GM12878 (cell line): ENCODE measurements at regions not wholly inside any gene's neighbourhood (a gene's known extent, or its start where the extent isn't known, plus 50 kb on each side); places are given as distances from the start of the nearest gene placed in this dataset.

Experiments used
- ATAC-seq: fragments of 200-7000 bp; cut with Tn5 transposase; 3 replicates; pipeline ENCODE4 v1.9.1; 2020; ENCODE audit warnings: mild to moderate bottlenecking, moderate library complexity
- BruUV-seq: library from RNA; stranded (reverse); fragments of 400-500 nt; replicated peaks from 2 replicates; lab custom pipeline; 2021; lab: Mats Ljungman, UMichigan
- CTCF ChIA-PET: fragments of 300-600 bp; sonication (Branson Sonifier 250); formaldehyde crosslinking; extraction: SDS; loops from one replicate; lab custom pipeline; 2021; ENCODE audit warnings: inconsistent platforms; lab: Yijun Ruan, JAX
- POLR2A ChIA-PET: fragments of 350-600 bp; formaldehyde crosslinking; extraction: SDS; loops from one replicate; lab custom pipeline; 2021; ENCODE audit warnings: inconsistent platforms; lab: Charles Lee
- RAD21 ChIA-PET: fragments of 300-600 bp; sonication (Branson Sonifier 250); formaldehyde crosslinking; loops from one replicate; lab custom pipeline; 2023; ENCODE audit warnings: antibody characterized with exemption; ENCODE audit not compliant: unreplicated experiment; lab: Charles Lee
- SMC1A ChIA-PET: fragments of 300-600 bp; sonication (Branson Sonifier 250); formaldehyde crosslinking; loops from one replicate; lab custom pipeline; 2023; ENCODE audit not compliant: unreplicated experiment, uncharacterized antibody; lab: Charles Lee
- DNase-seq: peaks from one replicate; pipeline ENCODE4 v3.0.0-alpha.2; 2011; ENCODE audit warnings: low read depth, low spot score
- FAIRE-seq: peaks from 3 replicates; lab custom pipeline; 2011; peaks lifted over from hg19 to GRCh38; lab: Jason Lieb, UNC
- H2AFZ ChIP-seq: 2 replicates; pipeline ENCODE4 v1.6.0; 2011; ENCODE audit warnings: low read depth, low read length, control low read depth; ENCODE audit not compliant: control insufficient read depth
- H3K27ac ChIP-seq: 2 replicates; pipeline ENCODE4 v1.5.1; 2011; ENCODE audit warnings: control low read depth; ENCODE audit not compliant: control insufficient read depth, insufficient read depth
- H3K27me3 ChIP-seq, 2 experiments: replicated peaks in 1 of 2; 2 replicates each; pipeline versions ENCODE4 v1.6.0 to v1.6.1; 2011; ENCODE audit warnings: low read length in 1 of 2; ENCODE audit not compliant: control insufficient read depth in 2 of 2, insufficient read depth in 2 of 2
- H3K36me3 ChIP-seq, 2 experiments: 2 replicates each; pipeline ENCODE4 v1.5.1; 2011; ENCODE audit warnings: low read length in 1 of 2; ENCODE audit not compliant: control insufficient read depth in 2 of 2, insufficient read depth in 2 of 2
- H3K4me1 ChIP-seq: 2 replicates; pipeline ENCODE4 v1.6.1; 2011; ENCODE audit warnings: mild to moderate bottlenecking, low read length, moderate library complexity, mixed read lengths; ENCODE audit not compliant: control insufficient read depth, insufficient read depth
- H3K4me2 ChIP-seq: 2 replicates; pipeline ENCODE4 v1.6.0; 2011; ENCODE audit warnings: control low read depth; ENCODE audit not compliant: control insufficient read depth, insufficient read depth
- H3K4me3 ChIP-seq: fragments of 200-600 bp; sonication (generic); 2 replicates; pipeline ENCODE4 v1.5.1; 2016
- H3K79me2 ChIP-seq: 2 replicates; pipeline ENCODE4 v1.6.0; 2011; ENCODE audit warnings: low read length; ENCODE audit not compliant: control insufficient read depth, insufficient read depth
- H3K9ac ChIP-seq: 2 replicates; pipeline ENCODE4 v1.8.0; 2011; ENCODE audit warnings: low read length, control low read depth, mixed read lengths; ENCODE audit not compliant: control insufficient read depth, insufficient read depth
- H3K9me3 ChIP-seq: replicated peaks from 3 replicates; pipeline ENCODE4 v1.5.1; 2011; ENCODE audit warnings: mild to moderate bottlenecking, low read length; ENCODE audit not compliant: control insufficient read depth, insufficient read depth
- H4K20me1 ChIP-seq: 2 replicates; pipeline ENCODE4 v1.6.0; 2011; ENCODE audit not compliant: control insufficient read depth, insufficient read depth
- BACH1 ChIP-seq: fragments of 450-650 bp; IDR thresholded peaks from 2 replicates; pipeline ENCODE4 v1.6.1; 2017; ENCODE audit warnings: mild to moderate bottlenecking, borderline replicate concordance
- E2F8 ChIP-seq: fragments of 450-650 bp; IDR thresholded peaks from 2 replicates; pipeline ENCODE4 v1.6.1; 2018; ENCODE audit warnings: mild to moderate bottlenecking, low read depth, moderate library complexity; ENCODE audit not compliant: partially characterized antibody
- FOXK2 ChIP-seq: fragments of 450-650 bp; IDR thresholded peaks from 2 replicates; pipeline ENCODE4 v1.6.1; 2017; ENCODE audit warnings: mild to moderate bottlenecking, moderate library complexity
- FOXM1 ChIP-seq: IDR thresholded peaks from 2 replicates; pipeline ENCODE4 v1.6.1; 2012; ENCODE audit warnings: low read depth, mild to moderate bottlenecking, inconsistent platforms, low read length, moderate library complexity
- GATAD2B ChIP-seq: fragments of 450-650 bp; conservative IDR thresholded peaks from 2 replicates; pipeline ENCODE4 v1.6.1; 2017; ENCODE audit warnings: low read depth, mild to moderate bottlenecking, moderate library complexity
- MEF2A ChIP-seq: IDR thresholded peaks from 2 replicates; pipeline ENCODE4 v1.6.1; 2011; ENCODE audit warnings: low read depth, mild to moderate bottlenecking, low read length, moderate library complexity; ENCODE audit not compliant: insufficient read depth
- MTA3 ChIP-seq: IDR thresholded peaks from 2 replicates; pipeline ENCODE4 v1.6.1; 2012; ENCODE audit warnings: low read length, inconsistent platforms, borderline replicate concordance
- PAX8 ChIP-seq: fragments of 450-650 bp; IDR thresholded peaks from 2 replicates; pipeline ENCODE4 v1.6.1; 2017; ENCODE audit warnings: mild to moderate bottlenecking, moderate library complexity
- PKNOX1 ChIP-seq: fragments of 450-650 bp; IDR thresholded peaks from 2 replicates; pipeline ENCODE4 v1.6.1; 2016; ENCODE audit warnings: mild to moderate bottlenecking
- POU2F2 ChIP-seq: IDR thresholded peaks from 3 replicates; pipeline ENCODE4 v1.6.1; 2011; ENCODE audit warnings: low read depth, mild to moderate bottlenecking, low read length, borderline replicate concordance
- RB1 ChIP-seq: fragments of 450-650 bp; formaldehyde crosslinking; IDR thresholded peaks from 2 replicates; pipeline ENCODE4 v1.6.1; 2017; ENCODE audit warnings: mild to moderate bottlenecking, borderline replicate concordance
- RBBP5 ChIP-seq: fragments of 200-600 bp; sonication (generic); conservative IDR thresholded peaks from 2 replicates; pipeline ENCODE4 v1.6.1; 2016
- RELB ChIP-seq: fragments of 450-650 bp; IDR thresholded peaks from 2 replicates; pipeline ENCODE4 v1.6.1; 2017; ENCODE audit warnings: low read depth, mild to moderate bottlenecking, moderate library complexity
- RUNX3 ChIP-seq: IDR thresholded peaks from 2 replicates; pipeline ENCODE4 v1.6.1; 2012; ENCODE audit warnings: low read length, inconsistent platforms
- SIN3A ChIP-seq: IDR thresholded peaks from 2 replicates; pipeline ENCODE4 v1.6.1; 2012; ENCODE audit warnings: low read depth, low read length, improper control_type of control experiment
- SRF ChIP-seq, 2 experiments: IDR thresholded peaks; 2 replicates each; pipeline ENCODE4 v1.6.1; 2011; ENCODE audit warnings: low read depth in 2 of 2, low read length in 2 of 2, mild to moderate bottlenecking in 1 of 2, moderate library complexity in 1 of 2
- TAF1 ChIP-seq: IDR thresholded peaks from 2 replicates; pipeline ENCODE4 v1.6.1; 2011; ENCODE audit warnings: mild to moderate bottlenecking, low read depth, low read length, borderline replicate concordance
- ZNF207 ChIP-seq: fragments of 450-650 bp; IDR thresholded peaks from 2 replicates; pipeline ENCODE4 v1.6.1; 2014; ENCODE audit warnings: antibody characterized with exemption, mild to moderate bottlenecking, borderline replicate concordance
- WGBS: methylation state at CpG from one replicate; pipeline ENCODE4 v1.1.6; 2016; ENCODE audit warnings: low lambda C conversion rate; ENCODE audit not compliant: insufficient replicate concordance, insufficient coverage; ENCODE audit errors: missing lambda C conversion rate; 5-methylcytosine and 5-hydroxymethylcytosine counted together
- in situ Hi-C: fragments of 300-500 bp; cut with MboI; formaldehyde crosslinking; loops from 9 replicates; pipeline ENCODE4 v1.14.3; 2018; ENCODE audit warnings: mixed read lengths
- intact Hi-C: fragments of 100-400 bp; cut with micrococcal nuclease; formaldehyde crosslinking; loops from one replicate; pipeline ENCODE4 v1.14.2; 2022; ENCODE audit not compliant: unreplicated experiment

- Histone ChIP-seq H2AFZ (no peak overlapping the region), H3K4me1 (no peaks in the 10 kb centered on the region), H3K9ac (no peak overlapping the region), H3K79me2 (no peaks in the 10 kb centered on the region)
- POLR2A ChIA-PET, result interaction anchor here (0.6 kb wide), 1 partner anchor 534 kb away, joined by 6 read pairs; no protein-coding TSS in a partner anchor
- intact Hi-C loops, result no loop called here
- TF ChIP-seq RBBP5 (no peak), RELB (no peak), SIN3A (no peak), GATAD2B (no peak), FOXM1 (no peak), POU2F2 (no peak), SRF (IDR thresholded peaks at IDR 0.05; ENCODE audit: low read depth in 2 of 2, low read length in 2 of 2) (no peak), RB1 (no peak), E2F8 (no peak), PAX8 (no peak), PKNOX1 (no peak), FOXK2 (no peak), MEF2A (no peak), TAF1 (no peak), RUNX3 (no peak), BACH1 (no peak), ZNF207 (no peak), MTA3 (no peak)
- TF ChIP-seq, all 136 proteins: peak for 0
- Histone ChIP-seq H4K20me1 (no peaks in the 10 kb centered on the region), H3K27ac (no peak overlapping the region), H3K4me2 (no peak overlapping the region), H3K4me3 (no peak overlapping the region), H3K36me3 (no peaks in the 10 kb centered on the region), H3K9me3 (no peaks in the 10 kb centered on the region), H3K27me3 (no peaks in the 10 kb centered on the region)
- in situ Hi-C loops, result no loop called here
- ChIA-PET CTCF (no interaction called here), RAD21 (no interaction called here), SMC1A (no interaction called here)
- 9% methylated on average over 4 of the region's 4 CpGs for WGBS
- no peak for ATAC-seq
- no peak for FAIRE-seq
- BruUV-seq, result no TSS peak
- no peak for DNase-seq
These were observed 374.0 kb upstream of the STEAP1 start for GRCh38 chr7:89780291-89780690.
